ENCODE measurements at regions not wholly inside any gene's neighbourhood (a gene's known extent, or its start where the extent isn't known, plus 50 kb on each side); places are given as distances from the start of the nearest gene placed in this dataset.

- no peak for DNase-seq (ENCODE audit: low spot score)
Measured at GRCh38 chr11:111444040-111444439, 65.0 kb upstream of the POU2AF1 start.

DNA sequence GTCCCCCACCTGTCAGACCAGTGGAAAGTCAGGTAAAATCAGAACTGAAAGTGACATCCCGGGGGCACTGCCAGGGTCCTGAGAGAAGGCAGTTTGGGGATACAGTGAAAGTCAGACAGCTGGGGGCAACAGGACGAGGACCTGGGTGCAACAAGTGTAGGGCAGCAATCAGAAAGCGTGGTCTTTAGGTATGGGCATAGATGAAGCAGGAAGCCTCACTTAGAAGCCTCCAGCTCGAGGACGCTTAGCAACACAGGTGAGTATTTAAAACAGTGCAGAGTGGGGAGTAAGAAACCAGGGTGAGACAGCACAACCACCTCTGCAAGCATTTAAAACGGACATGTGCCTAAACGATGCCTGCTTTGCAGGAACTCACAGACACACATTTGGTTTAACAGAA is 64.6 kb upstream of the POU2AF1 start:
- DNase-seq (ENCODE audit: low spot score), result no peak

DNA sequence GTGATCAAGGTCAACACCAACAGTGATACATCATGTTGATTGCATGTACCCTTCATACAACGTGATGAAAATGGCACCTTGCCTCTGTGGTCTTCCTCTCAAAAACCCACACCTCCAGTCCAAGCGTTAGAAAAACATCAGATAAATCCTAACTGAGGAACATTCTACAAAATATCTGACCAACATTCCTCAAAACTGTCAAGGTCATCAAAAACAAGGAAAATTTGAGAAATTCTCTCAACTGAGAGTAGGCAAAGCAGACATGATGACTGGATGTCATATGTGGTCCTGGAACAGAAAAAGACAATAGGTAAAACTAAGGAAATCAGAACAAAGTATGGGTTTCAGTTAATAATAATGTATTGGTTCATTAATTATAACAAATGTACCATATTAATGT is 64.0 kb upstream of the POU2AF1 start:
- DNase-seq (ENCODE audit: low spot score), result no peak

- no peak for DNase-seq (ENCODE audit: low spot score)
Measured at GRCh38 chr11:111441443-111441842, 62.4 kb upstream of the POU2AF1 start.

GRCh38 chr11:111440416-111441205 is 61.5 kb upstream of the POU2AF1 start:
- DNase-seq (ENCODE audit: low spot score), result no peak

- DNase-seq (ENCODE audit: low spot score), result no peak
Measured at GRCh38 chr11:111439901-111440300, 60.8 kb upstream of the POU2AF1 start.

GRCh38 chr11:111438846-111439520 is 59.9 kb upstream of the POU2AF1 start:
- DNase-seq (ENCODE audit: low spot score), result no peak

- DNase-seq (ENCODE audit: low spot score), result no peak
Measured at GRCh38 chr11:111438168-111438567, 59.1 kb upstream of the POU2AF1 start.

DNA sequence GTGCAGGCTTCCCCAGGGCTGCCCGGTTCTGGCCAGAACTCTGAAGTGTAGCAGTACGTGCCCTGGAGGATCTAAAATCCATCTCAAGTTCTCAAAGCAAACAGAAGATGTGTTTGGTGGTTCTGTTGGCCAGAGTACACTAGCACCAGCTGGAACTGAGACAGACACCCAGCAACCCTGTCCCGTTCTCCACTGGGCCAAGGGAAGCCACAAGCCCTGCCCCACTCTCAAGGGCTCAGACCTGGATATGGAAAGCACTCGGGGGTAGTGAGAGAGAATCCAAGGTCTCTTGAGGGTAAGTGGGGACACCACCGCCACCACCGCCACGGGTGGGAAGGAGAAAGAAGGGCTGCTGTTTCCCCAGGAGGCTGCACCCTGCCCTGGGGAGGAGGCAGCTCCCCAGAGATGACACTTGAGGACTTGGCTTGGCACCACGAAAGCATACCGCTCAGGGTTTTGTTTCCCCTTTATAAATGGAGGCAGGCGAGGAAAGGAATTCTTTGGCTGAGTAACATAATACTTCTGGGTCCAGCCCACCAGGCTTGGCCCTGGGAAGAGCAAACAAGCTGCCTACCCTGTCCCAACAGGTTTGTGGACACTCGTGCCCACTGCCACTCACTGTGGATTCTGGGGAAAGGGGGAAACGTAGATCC is 56.1 kb upstream of the POU2AF1 start:
- no peak for DNase-seq (ENCODE audit: low spot score)

- DNase-seq (ENCODE audit: low spot score), result peak; percentile 16
Measured at GRCh38 chr11:111429066-111429506, 50.0 kb upstream of the POU2AF1 start.

Measured in globus pallidus (tissue), 1 donor.